NCI-H524 treated with DMSO at 0.1 percent for 48 hours (cell line): ENCODE measurements at regions not wholly inside any gene's neighbourhood (a gene's known extent, or its start where the extent isn't known, plus 50 kb on each side); places are given as distances from the start of the nearest gene placed in this dataset.

Experiments
- DNase-seq: peaks from one replicate; lab custom pipeline; 2025; lab: John Stamatoyannopoulos, UW

DNA sequence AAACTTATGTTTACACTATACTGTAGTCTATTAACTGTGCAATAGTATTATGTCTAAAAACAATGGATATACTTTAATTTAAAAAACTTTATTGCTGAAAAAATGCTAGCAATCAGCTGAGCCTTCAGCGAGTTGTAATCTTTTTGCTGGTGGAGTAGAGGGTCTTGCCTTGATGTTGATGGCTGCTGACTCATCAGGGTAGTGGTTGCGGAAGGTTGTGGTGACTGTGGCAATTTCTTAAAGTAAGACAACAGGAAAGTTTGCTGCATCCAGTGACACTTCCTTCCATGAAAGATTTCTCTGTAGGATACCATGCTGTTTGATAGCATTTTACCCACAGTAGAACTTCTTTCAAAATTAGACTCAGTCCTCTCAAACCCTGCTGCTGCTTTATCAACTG lies 234.7 kb upstream of the CSF3R start:
- DNase-seq, result no peak

DNA sequence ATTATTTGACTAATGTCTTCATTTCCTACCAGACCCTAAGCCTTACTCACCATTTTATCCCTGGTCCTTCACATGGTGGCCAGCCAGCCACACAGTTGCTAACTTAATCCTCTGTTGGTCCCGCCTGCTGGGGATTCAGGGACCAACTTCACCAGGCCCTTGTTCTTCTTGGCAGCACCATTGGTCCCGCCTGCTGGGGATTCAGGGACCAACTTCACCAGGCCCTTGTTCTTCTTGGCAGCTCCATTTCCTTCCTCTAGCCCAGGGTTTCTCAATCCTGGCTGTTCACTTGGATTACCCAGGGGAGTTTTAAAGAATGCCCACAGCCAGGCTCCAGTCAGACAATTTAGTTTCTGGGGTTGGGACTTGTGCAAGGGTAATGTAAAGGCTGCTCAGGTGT lies 233.1 kb upstream of the CSF3R start:
- no peak for DNase-seq

DNA sequence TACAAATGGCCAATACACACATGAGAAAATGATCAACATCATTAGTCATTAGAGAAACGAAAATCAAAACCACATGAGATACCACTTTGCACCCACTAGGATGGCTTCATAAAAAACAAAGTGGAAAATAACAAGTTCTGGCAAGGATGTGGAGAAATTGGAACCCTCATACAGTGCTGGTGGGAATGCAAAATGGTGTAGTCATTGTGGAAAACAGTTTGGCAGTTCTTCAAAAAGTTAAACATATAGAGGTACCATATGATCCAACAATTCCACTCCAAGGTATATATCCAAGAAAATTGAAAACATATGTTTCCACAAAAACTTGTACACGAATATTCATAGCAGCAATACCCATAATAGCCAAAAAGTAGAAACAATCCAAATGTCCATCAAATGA lies 231.6 kb upstream of the CSF3R start:
- no peak for DNase-seq

DNA sequence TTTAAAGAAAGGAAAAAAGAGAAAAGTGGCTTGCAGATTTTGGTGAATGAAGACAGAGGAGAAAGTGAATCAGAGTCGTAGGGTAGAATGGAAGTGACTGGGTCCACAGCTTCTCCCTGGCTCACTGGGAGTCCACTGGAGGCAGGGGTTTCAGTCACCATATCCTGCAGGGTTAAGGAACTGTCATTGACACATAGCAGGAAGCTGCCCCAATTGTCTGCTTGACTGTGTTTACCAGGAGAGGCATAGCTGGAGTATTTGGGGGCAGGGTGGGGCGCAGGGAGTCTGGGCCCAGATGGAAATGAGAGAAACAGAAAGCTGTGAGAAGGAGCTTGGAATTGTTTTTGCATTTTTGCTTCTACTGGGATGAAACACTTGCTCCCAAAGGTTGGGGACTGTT lies 228.8 kb upstream of the CSF3R start:
- DNase-seq, result no peak

DNA sequence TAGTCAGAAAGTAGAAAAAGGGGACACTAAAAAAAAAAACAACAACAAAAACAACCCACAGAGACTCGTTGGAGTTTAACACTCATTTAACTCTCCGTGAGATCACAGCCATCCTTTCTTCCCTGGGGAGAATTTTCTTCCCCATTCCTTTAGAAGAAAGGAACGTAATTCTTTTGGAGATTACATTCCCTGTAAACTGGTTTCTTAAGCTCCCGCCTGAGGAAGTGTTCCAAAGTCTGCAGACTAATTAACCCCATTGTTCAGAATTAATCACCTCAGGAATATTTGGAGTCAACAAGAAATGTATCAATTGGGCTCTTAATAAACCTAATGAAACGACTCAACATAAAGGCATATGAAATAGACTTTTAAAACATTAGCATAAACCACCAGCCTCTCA lies 228.2 kb upstream of the CSF3R start:
- DNase-seq, result no peak

DNA sequence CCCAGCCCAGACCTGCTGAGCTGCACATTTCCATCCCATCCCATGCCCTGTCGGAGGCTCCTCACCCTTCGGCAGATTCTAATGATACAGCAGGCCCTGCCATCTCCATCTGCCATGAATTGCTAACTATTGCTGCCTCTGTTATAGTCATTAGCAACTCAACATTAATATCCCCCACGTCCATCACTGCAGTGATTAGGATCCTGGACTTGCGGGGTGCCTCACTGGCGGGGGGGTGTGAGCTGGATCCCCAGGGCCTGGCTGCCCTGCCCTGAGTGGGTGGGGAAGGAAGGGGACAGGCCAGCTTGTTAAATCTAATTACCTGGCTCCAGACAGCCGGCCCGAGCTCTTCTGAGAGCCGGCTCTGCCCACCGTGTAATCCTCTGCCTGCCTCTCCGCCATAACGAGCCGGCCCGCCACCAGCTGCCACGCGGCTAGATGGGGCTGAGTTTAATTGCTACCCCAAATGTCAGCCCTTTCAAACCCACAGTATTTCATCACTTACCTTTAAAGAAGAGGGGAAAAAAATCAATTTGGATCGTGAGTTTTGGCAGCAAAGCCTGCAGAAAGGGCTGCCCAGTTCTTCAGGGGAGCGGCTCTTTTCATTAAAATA lies 227.3 kb upstream of the CSF3R start:
- peak; percentile 88 for DNase-seq

DNA sequence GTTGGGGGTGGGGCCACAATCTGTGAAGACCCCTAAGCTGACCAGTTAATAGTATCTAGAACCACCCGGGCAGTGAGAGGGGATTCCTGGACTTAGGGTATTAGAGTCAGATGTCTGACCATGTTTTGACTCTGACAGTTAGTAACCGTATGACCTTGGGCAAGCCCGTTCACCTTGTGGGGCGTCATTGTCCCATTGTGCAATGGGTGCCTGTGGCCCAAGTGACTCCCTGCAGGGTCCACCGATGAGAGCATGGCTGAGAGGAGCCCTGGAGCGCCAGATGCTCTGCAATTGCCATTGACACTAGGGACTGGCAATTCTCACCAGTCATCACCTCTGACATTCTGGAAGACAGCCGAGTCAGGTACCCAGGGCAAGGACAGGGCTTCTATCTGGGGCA lies 225.9 kb upstream of the CSF3R start:
- DNase-seq, result no peak

DNA sequence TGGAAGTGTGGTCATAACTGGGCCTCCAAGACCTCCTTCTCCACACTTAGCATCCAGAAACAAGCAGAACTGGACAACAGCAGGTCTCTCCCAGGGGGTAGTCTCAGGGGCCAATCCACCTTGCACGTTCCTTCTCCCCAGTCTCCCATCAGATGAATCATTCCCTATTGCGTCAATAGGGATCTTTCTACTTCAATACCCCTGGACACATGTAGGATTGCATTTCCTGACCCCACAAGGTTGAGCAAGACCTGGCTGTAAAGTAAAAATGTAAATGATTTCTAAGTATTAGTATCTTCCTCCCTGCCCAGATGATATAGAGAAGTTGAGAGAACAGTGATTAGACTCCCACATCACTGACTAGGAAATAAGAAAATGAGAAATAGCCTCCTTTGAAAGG lies 224.5 kb upstream of the CSF3R start:
- no peak for DNase-seq

DNA sequence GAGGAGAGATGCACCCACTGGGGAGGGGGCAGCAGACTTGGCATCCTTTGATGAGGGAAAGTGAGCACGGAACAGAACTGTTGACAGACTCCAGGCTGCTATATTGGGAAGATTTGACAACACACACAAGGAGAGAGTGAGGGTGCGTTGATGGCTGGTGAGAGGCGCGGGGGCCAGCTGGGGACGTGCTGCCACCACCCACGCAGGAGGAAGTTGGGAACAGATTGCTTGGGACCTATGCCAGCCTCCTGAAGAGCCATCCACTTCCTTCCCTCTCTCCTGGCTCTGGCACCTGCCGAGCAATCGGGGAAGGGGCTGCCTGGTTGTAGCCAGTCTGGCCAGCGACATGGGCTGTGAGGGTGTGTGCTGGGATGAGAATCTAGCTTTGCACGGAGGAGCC lies 223.7 kb upstream of the CSF3R start:
- peak; percentile 73 for DNase-seq

DNA sequence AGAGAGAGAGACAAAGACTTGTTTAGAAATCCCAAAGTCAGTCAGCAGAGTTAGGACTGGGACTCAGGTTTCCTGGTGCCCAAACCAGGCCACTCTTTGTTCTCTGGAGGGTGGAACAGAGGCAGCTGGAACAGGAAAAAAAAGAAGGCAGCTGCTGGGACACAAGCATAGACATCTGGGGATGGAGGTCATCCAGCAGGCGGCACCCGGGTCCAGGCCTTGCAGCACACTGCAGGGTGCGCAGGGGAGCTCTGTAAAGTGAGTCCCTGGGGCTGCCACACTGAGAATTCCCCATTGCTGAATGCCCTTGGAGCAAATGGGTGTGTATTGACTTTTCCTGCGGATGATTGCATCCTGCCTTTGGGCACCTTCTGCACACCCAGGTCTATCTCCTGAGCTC lies 222.9 kb upstream of the CSF3R start:
- peak; percentile 29 for DNase-seq

DNA sequence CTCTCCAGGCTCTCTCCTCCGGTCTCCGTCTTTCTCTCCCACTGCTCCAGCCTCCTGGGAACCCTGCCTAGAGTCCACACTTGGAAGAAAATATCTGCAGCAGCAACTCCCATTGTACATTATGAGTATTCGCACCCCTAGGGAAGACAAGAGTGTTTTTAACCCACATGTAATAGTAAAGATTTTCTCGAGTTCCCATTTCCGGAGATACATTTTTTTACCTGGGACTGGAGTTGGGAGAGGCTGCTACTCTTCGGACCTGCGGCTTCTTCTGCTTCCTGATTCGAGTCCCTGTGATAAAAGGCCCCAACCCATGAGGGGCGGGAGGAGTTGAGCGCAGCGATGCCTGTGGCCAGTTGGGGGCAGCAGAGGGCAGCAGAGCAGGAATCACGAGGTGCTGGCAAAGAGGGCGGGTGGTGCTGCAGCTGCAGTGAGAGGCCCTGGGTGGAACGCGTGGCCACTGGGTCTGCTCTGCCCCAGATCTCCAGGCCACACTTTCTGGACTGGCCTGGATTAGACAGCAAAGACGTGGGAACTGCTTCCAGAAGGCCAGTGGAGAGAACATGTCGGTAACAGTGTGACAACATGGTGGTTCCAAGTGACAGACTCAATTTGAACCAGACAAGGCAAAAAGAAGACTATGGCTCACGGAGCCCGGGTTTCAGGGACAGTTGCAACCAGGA lies 221.0 kb upstream of the CSF3R start:
- peak; percentile 56 for DNase-seq

DNA sequence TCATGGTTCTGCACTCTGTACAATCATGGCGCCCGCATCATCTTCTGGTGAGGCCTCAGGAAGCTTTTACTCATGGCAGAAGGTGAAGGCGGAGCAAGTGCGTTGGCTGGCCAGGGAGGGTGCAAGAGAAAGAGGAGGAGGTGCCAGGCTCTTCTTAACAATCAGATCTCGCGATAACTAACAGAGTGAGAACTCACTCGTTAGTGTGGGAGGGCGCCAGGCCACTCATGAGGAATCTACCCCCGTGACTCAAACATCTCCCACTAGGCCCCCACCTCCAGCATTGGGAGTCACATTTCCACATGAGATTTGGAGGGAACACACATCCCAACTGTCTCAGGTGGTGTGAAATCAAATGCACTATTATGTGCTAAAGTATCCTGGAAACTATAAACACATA lies 220.2 kb upstream of the CSF3R start:
- DNase-seq, result no peak

DNA sequence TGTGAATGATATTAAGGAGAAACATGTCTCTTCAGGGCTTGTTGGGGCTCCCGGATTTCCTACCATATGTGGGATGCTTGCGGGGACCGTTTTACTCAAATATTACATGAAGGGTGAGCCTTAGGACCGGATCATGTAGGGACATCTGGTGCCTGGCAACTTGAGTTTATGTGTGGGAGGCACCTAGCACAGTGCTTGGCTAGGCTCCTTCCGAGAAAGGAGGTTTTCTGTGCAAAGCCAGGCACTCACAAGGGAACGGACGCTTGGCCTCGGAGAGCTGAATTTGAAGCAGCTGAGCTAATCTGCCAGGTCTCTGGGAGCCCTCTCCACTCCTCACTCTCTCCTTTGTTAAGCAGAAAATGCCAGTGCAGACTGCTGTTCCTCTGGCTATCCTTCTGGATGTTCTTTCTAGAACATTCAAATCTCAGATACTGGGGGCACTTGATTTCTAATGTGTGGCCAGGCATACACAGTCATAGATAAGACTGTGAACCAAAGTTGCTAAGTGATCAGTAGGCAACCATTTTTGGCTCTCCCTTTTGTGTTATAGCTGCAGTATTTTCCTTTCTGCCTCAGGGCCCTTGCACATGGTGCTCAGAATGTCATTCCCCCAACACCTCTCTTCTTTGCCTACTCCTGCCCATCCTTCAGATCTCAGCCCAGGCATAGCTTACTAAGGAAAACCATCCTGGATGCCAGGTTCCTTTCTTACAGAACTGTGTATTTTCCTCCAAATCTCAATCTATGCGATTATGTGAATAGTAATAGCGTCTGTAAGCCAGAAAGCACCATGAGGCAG lies 216.6 kb upstream of the CSF3R start:
- DNase-seq, result peak; percentile 63

DNA sequence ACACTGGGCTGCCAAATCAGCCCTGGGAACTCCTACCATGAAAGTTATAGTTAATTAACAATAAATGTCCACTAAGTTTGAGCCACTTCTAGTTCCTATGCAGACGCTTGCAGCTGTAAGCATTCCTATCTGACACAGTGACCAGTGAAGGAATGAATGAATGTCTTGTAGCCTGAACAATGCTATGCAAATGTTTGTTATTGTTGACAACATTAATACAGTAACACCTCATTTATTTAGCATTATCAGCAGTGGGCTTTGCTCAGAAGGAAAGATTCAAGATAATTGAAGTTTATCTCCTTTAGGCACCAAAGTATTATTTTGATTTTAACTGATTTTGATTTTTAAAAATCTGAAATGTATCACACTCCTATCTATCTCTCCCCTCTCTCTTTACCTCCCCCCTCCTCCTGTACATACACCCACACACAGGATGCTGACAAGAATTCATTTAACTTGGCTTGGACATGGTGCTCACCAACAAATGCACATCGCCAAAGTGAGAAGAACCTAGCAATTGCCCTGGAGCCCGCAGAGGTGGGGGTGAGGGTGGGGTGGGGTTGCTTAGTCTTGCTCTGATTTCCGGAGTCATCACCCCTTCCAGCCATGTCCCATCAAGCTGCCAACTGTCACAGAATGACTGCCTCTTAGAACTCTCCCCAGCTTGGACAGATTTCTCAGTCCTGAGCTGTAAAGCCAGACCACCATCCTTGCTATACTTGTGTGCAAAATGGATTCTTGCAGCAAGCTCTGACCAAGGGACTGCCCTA lies 215.3 kb upstream of the CSF3R start:
- no peak for DNase-seq

DNA sequence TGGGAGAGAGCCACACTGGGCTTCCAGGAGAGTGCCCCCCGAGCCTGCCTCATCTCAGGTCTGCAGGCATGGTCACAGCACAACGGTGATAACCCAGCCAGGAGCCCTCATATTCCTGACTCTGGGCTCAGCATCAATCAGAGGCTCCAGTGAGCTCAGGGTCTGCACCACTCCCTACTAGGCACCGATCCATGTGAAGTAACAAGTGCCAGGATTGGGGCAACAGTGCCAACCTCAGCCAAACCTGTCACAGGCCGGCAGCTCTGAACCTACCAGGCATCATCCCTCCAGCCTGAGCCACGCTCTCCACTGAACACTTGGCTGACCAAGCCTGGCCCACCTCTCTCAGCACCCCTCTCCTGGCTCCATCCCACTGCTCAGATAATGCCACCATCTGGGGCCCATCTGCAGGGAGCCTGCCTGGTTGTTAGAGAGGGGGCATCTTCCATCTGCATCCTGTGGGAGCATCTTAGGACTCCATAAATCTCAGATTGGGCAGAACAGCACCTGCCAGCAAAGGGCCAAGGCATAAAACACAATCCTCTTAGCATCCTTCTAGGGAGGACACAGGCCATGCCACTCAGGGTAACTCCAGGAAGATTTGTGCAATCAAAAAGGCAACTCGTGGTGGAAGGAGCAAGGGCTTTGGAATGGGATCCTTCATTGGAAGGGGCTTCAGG lies 213.7 kb upstream of the CSF3R start:
- DNase-seq, result peak; percentile 95

DNA sequence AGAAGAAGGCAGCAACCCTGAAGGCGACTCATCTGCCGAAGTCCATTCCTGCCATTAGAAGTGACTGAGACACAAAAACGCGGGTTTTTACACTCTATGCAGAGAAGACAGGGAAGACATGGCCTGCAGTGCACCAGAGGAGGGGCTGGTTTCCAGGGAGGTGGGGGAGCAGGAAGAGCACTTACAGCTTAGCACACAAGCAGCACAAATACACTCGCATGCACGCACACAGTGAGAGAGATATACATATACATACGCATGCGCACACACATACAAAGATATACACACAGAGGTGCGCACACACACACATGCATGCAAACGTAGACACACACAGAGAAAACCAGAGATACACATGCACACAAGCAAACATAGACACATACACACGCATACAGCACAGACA lies 210.9 kb upstream of the CSF3R start:
- DNase-seq, result no peak

DNA sequence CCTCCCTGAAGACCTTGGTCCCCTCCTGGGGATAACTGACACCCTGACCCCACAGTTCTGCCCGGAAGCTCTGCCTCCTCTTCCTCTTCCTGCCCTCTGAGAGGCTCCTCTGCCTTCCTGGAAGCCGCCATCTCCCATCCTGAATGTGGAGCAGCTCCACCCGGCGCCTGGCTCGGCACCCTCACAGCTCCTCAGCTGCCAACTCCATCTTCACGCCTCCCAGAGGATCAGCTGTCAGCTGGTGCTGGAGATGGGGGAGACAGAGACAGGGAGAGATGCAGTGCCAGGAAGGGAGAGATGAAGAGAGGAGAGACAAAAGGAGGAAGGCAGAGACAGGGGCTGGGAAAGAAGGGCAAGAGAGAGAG lies 210.4 kb upstream of the CSF3R start:
- no peak for DNase-seq

DNA sequence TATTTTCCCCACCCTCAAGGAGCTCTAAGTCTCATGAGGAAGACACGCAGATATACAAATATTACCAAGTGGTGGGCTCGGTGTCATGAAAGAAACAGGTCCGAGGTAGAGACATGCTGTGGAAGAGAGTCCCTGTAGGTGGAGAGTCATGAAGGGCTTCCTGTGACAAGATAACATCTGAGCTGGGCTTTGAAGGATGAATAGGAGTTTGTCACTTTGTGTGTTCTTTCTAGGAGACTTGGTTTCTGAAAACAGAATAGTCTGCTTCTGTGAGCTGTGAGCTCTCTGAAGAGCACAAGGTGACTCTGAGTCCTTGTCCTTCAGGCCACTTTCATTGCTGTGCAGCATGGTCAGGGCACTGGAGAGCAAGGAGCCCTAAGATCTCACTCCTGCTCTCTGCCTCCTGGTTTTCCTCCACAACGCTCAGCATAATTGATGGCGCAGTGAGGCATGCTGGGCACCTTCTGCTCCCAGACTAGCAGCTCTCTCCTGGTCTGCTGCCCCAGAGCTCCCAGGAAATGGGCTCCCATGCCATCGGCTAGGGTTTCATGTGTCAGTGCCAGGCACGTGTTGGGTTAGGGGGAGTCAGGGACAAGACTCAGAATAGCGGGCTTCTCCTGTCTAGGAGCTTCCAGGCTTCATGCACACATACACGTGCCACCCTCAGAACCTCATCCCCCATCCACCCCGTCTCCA lies 209.9 kb upstream of the CSF3R start:
- DNase-seq, result no peak

DNA sequence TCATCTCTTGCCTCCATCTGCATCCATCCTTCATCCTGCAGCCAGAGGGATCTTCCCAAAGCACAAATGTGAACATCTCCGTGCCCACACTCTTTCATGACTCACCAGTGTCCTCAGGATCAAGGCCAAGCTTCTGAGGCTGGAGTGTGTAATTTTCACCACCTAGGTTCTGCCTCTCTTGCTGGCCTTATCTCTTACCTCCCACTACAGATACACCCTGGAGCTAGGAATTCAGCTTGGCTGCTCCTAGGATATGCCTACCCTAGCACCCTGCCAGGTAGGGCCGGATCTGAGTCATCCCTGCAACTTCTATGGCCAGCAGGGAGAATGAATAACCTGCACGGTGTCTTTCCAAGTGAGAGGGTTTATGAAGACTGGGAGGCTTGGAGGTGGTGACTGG lies 208.7 kb upstream of the CSF3R start:
- no peak for DNase-seq

DNA sequence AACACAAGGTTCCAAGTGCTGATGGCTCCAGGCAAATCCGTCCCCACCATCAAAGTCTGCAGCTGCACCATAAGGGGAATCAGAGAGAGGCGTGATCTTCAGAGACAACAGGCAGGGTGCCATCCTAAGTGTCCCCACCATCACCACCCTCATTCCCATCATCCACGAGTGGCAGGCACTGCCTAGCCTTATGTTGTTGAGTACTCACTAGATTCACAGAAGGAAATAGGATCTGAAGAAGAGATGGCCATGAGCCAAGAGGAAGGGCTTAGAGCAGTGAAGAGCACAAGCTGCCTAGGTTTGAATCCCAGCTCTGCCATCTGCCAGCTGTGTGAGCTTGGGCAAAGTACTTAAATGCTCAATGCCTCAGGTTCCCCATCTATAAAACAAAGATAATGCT lies 207.3 kb upstream of the CSF3R start:
- peak; percentile 97 for DNase-seq

DNA sequence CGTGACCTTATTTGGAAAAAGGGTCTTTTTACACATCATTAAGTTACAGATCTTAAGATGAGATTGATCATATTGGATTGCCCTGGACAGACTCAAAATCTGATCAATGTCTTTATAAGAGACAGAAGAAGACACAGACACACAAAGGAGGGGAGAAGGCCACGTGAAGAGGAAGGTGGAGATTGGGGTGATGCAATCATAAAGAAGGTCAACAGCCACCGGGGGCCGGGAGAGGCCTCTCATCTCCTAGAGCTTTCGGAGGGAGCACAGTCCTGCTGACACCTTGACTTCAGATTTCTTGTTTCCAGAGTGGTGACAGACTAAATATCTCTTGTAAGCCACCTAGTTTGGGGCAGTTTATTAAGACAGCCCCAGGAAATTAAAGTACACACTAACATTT lies 204.6 kb upstream of the CSF3R start:
- DNase-seq, result no peak
